GM23248 (cell line): ENCODE measurements at regions not wholly inside any gene's neighbourhood (a gene's known extent, or its start where the extent isn't known, plus 50 kb on each side); places are given as distances from the start of the nearest gene placed in this dataset.

ENCODE experiments used
- EZH2 ChIP-seq: fragments of 200-600 bp; sonication (generic); IDR thresholded peaks from 2 replicates; pipeline ENCODE4 v1.6.1; 2018; ENCODE audit warnings: antibody characterized with exemption, mild to moderate bottlenecking; ENCODE audit not compliant: insufficient read depth, poor library complexity, severe bottlenecking
- EZH2phosphoT487 ChIP-seq: fragments of 200-600 bp; sonication (generic); IDR thresholded peaks from 2 replicates; pipeline ENCODE4 v1.6.1; 2018; ENCODE audit warnings: antibody characterized with exemption, moderate library complexity, mild to moderate bottlenecking, low read depth; ENCODE audit not compliant: insufficient read depth

DNA sequence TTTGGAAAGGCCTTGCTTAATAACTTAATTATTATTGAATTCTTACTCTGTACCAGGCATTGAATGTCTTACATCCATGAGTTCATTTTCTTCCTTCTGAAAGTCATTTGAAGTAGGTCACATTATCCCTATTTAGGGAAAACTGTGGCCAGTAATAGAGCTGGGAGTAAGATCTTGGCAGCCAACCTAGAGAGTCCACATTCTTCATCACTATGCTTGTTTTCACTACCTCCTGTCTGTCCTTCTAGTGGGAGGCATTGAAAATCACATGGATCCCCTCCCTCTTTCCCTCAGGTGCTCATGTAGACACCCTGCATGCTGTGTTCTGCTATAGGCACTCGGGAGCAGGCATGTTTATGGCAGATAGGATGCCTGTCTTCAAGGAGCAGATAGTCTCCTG, 154.9 kb downstream of the EBLN2 start:
- TF ChIP-seq EZH2, result no peak
- no peak for TF ChIP-seq EZH2phosphoT487
